Activated CD8-positive, alpha-beta T cell treated with anti-CD3 and anti-CD28 coated beads for 36 hours (primary cell): ENCODE measurements at regions not wholly inside any gene's neighbourhood (a gene's known extent, or its start where the extent isn't known, plus 50 kb on each side); places are given as distances from the start of the nearest gene placed in this dataset.

ENCODE experiments used
- ATAC-seq: fragments of 200-7000 bp; cut with Tn5 transposase; one replicate; pipeline ENCODE4 v1.10.0; 2021; ENCODE audit warnings: mild to moderate bottlenecking, moderate library complexity
- CTCF ChIA-PET: fragments of 350-600 bp; sonication (Branson Sonifier 250); formaldehyde crosslinking; loops from one replicate; lab custom pipeline; 2021; ENCODE audit warnings: antibody characterized with exemption; lab: Charles Lee
- POLR2A ChIA-PET: fragments of 350-600 bp; sonication (Branson Sonifier 250); formaldehyde crosslinking; loops from one replicate; lab custom pipeline; 2021; ENCODE audit warnings: antibody characterized with exemption; lab: Charles Lee
- DNase-seq: peaks from one replicate; pipeline ENCODE4 v3.0.0-alpha.2; 2020
- H3K27ac Mint-ChIP-seq: one replicate; pipeline ENCODE4 v1.8.0; 2021; ENCODE audit warnings: mild to moderate bottlenecking, mixed read lengths
- H3K27me3 Mint-ChIP-seq: one replicate; pipeline ENCODE4 v1.8.0; 2021; ENCODE audit warnings: mixed read lengths
- H3K36me3 Mint-ChIP-seq: one replicate; pipeline ENCODE4 v1.8.0; 2021; ENCODE audit warnings: low read depth, mixed read lengths
- H3K4me1 Mint-ChIP-seq: one replicate; pipeline ENCODE4 v1.8.0; 2021; ENCODE audit warnings: low read depth, mixed read lengths
- H3K4me3 Mint-ChIP-seq: one replicate; pipeline ENCODE4 v1.8.0; 2021; ENCODE audit warnings: mild to moderate bottlenecking, moderate library complexity, mixed read lengths
- H3K9me3 Mint-ChIP-seq: one replicate; pipeline ENCODE4 v1.8.0; 2021; ENCODE audit warnings: mixed read lengths
- CTCF ChIP-seq: fragments of 200-600 bp; IDR thresholded peaks from one replicate; pipeline ENCODE4 v1.8.0; 2022; ENCODE audit warnings: antibody characterized with exemption, mild to moderate bottlenecking
- intact Hi-C: fragments of 100-400 bp; cut with micrococcal nuclease; formaldehyde crosslinking; loops from one replicate; pipeline ENCODE4 v1.10.0; 2022

DNA sequence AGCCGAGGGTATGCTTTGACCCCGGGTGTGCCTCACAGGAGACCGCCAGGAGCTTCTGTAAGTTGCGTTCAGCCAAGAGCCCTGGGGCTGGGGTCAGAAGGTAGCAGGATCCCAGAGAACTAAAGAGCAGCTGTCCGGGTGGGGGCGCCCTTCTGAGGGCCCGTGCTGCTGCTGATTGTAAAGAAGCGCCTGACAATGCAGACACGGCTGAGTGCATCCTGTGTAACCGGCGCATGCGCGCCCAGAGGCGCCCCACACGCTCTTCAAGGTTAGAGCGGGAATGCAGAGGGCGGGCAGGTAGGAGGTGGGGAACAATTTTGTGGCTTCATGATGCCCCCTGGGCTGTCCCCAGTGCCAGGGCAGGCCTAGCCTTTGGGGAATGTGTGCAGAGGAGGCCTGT, 210.2 kb upstream of the CTBP2 start:
- ATAC-seq, result no peak
- ChIA-PET POLR2A (interaction anchor here (0.5 kb wide), 1 partner anchor 86 kb away, joined by 3 read pairs; no protein-coding TSS in a partner anchor), CTCF (no interaction called here)
- Mint-ChIP-seq H3K4me1 (no peaks in the 10 kb centered on the region), H3K4me3 (no peak overlapping the region), H3K27me3 (peaks cover 2% of the 10 kb centered on the region), H3K27ac (no peak overlapping the region), H3K9me3 (no peaks in the 10 kb centered on the region), H3K36me3 (no peaks in the 10 kb centered on the region)
- no peak for TF ChIP-seq CTCF
- no peak for DNase-seq
- intact Hi-C loops, result no loop called here

DNA sequence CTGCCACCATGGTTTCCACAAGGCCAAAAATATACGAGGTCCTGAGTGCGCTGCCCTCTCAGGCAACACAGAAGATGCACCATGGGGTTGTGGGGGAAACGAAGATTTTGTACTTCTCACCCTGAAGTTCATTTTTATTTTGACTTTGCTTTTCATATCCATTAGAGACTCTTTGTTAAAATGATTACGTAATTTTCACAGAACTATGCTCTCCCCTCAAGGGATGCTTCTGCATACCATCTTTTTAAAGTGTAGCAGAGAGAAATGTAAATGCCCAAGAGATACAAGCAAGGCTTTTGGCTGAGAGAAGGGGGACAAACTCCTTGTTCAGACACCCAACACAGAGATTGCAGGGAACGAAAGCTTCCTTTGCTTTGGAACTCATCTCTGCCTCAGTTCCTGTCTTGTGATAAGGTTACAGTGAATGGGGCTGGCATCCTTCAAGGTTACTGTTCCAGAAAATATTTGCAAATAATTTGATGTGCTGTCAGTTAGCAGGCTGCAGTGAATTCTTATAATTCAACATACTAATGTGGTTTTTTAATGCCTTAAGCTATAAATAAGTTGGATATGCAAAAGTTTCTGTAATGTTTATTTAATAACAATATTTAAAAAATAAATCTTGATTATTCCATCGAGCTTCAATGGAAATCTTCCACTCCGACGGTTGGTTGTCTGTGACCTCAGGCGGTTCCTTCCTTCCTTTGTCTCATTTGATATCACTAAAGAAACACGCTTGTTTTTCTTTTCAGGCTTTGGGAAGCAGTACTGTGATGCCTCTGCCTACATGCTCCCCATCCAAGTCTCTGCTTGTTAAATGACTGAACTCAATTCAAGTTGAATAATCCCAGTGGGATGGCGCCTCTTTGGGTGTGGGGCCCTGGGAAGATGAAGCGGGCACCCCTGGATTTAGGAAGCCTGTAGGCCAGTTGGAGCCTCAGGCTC, 209.3 kb upstream of the CTBP2 start:
- POLR2A ChIA-PET, result no interaction called here
- Mint-ChIP-seq H3K9me3 (peaks cover 6% of the 10 kb centered on the region), H3K4me1 (no peaks in the 10 kb centered on the region), H3K36me3 (no peaks in the 10 kb centered on the region), H3K27me3 (peaks cover 2% of the 10 kb centered on the region), H3K4me3 (no peak overlapping the region), H3K27ac (no peak overlapping the region)
- no peak for DNase-seq
- CTCF ChIA-PET, result no interaction called here
- intact Hi-C loops, result no loop called here
- TF ChIP-seq CTCF, result no peak
- no peak for ATAC-seq

DNA sequence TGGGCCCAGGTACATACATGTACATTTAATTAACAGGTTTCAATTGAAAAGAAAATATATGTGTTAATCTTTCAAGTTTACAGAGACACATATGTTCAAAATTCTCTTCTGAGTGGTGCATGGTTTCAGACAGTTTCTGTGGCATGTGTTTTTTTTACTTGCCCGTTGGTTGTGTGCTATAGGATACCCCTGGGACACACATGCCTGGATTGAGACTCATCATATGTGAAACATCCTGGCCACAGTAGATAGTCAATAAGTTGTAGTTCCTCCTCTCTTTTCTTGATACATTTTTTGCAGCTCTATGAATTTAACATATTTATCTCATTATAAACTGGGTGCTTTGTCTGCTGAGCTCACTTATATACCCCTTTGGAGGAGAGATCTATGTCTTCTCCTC, 207.8 kb upstream of the CTBP2 start:
- TF ChIP-seq CTCF, result no peak
- peaks cover 6% of the 10 kb centered on the region for H3K9me3 Mint-ChIP-seq
- CTCF ChIA-PET, result no interaction called here
- H3K36me3 Mint-ChIP-seq, result no peaks in the 10 kb centered on the region
- POLR2A ChIA-PET, result no interaction called here
- peaks cover 2% of the 10 kb centered on the region for H3K27me3 Mint-ChIP-seq
- no peak overlapping the region for H3K27ac Mint-ChIP-seq
- intact Hi-C loops, result no loop called here
- no peaks in the 10 kb centered on the region for H3K4me1 Mint-ChIP-seq
- no peak overlapping the region for H3K4me3 Mint-ChIP-seq
- ATAC-seq (no peak), DNase-seq (no peak)

DNA sequence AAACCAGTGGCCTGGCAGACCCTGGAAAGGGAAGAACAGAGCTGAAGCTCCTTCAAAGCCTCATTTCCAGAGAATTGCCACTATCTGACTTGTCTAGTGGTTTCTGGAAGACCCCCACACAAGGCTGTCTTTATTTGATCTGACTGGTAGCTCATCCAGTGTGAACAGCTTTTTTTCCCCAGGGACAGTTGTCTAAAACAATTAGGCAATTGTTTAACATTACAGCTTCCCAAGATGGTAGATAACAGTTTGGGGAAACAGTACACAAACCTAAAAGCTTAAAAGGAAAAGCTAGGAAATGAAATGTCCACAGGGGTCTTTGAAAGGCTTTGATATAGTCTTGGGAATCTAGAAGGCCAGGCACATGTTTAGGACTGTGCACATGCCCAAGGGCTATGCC, 203.4 kb upstream of the CTBP2 start:
- Mint-ChIP-seq H3K9me3 (peaks cover 10% of the 10 kb centered on the region), H3K36me3 (no peaks in the 10 kb centered on the region), H3K27ac (no peak overlapping the region), H3K4me3 (no peak overlapping the region), H3K4me1 (no peaks in the 10 kb centered on the region), H3K27me3 (no peaks in the 10 kb centered on the region)
- POLR2A ChIA-PET, result no interaction called here
- TF ChIP-seq CTCF, result no peak
- DNase-seq, result no peak
- ATAC-seq, result no peak
- intact Hi-C loops, result no loop called here
- CTCF ChIA-PET, result no interaction called here

GRCh38 chr10:125362950-125363349, 202.6 kb upstream of the CTBP2 start:
- intact Hi-C loops, result no loop called here

More at GRCh38 chr10:125362950-125363349, 202.6 kb upstream of the CTBP2 start:
- H3K27me3 Mint-ChIP-seq, result no peaks in the 10 kb centered on the region
- no peak overlapping the region for H3K27ac Mint-ChIP-seq
- H3K36me3 Mint-ChIP-seq, result no peaks in the 10 kb centered on the region
- DNase-seq (no peak), ATAC-seq (no peak)
- peaks cover 11% of the 10 kb centered on the region for H3K9me3 Mint-ChIP-seq
- H3K4me1 Mint-ChIP-seq, result no peaks in the 10 kb centered on the region
- no peak overlapping the region for H3K4me3 Mint-ChIP-seq
- ChIA-PET CTCF (no interaction called here), POLR2A (no interaction called here)
- no peak for TF ChIP-seq CTCF
